Right lobe of liver (tissue), 4 donors: ENCODE measurements at regions not wholly inside any gene's neighbourhood (a gene's known extent, or its start where the extent isn't known, plus 50 kb on each side); places are given as distances from the start of the nearest gene placed in this dataset.

Experiments used
- POLR2A ChIP-seq: fragments of 450-650 bp; IDR thresholded peaks from one replicate; pipeline ENCODE4 v1.6.1; 2017; ENCODE audit warnings: antibody characterized with exemption, mild to moderate bottlenecking
- TF ChIP-seq, protein P1 (sequence below), 4 donors: fragments of 200-600 bp in 3 of 4; fragments of 450-650 bp in 1 of 4; IDR thresholded peaks; one replicate each; pipeline versions ENCODE4 v1.5.1 to v1.8.0; 2016 to 2022; ENCODE audit warnings: antibody characterized with exemption in 4 of 4, mild to moderate bottlenecking in 2 of 4
- donor health status: DM: no; HTN: no; CAD: no.
- donor health status: DM: no; HTN: no; CAD: no.
- donor health status: DM: no; HTN: yes; CAD: no.

DNA sequence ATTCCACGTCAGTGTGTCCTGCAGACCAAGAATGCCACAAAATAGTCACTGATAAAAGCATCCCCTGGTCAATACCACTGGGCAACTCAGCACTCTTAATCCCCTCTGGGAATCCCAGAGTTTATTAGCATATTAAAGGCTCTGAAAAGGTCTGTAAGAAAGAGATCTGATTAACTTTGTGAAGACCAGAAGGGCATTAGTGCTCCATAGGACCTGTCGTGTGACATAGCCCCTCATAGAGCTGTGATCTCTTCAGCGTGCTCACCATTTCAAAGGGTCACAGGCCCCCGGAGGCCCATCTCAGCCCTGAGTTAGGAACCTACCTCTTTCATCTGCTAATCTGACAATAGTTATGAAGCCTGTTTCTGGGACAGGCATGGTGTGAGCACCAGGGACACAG is 299.2 kb downstream of the MN1 start:
- TF ChIP-seq, protein P1, sequence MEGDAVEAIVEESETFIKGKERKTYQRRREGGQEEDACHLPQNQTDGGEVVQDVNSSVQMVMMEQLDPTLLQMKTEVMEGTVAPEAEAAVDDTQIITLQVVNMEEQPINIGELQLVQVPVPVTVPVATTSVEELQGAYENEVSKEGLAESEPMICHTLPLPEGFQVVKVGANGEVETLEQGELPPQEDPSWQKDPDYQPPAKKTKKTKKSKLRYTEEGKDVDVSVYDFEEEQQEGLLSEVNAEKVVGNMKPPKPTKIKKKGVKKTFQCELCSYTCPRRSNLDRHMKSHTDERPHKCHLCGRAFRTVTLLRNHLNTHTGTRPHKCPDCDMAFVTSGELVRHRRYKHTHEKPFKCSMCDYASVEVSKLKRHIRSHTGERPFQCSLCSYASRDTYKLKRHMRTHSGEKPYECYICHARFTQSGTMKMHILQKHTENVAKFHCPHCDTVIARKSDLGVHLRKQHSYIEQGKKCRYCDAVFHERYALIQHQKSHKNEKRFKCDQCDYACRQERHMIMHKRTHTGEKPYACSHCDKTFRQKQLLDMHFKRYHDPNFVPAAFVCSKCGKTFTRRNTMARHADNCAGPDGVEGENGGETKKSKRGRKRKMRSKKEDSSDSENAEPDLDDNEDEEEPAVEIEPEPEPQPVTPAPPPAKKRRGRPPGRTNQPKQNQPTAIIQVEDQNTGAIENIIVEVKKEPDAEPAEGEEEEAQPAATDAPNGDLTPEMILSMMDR (IDR thresholded peaks at IDR 0.05), result no peak
- no peak for TF ChIP-seq POLR2A
